ENCODE measurements at regions not wholly inside any gene's neighbourhood (a gene's known extent, or its start where the extent isn't known, plus 50 kb on each side); places are given as distances from the start of the nearest gene placed in this dataset.

DNA sequence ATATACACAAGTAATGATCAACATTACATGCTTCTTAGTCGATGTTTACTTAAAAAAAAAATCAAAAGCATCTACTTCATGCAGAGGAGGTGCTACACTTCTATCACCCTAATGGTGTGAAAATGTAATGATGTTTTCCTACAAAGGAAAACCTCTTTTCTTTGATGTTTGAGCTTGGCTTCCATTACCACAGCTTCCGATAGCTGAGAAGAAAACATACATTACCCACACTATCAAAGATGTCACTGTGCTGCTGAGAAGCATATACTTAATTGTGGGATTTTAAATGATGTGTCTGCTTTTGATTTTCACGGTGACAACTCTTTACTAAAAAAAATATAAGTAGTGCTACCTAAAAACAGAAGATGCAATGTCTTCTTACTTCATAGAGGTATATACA is 200.2 kb upstream of the PHF14 start:
- TF ChIP-seq CTCF (IDR thresholded peaks at IDR 0.05), result no peak
- TF ChIP-seq EP300 (IDR thresholded peaks at IDR 0.05), result no peak
- TF ChIP-seq POLR2A (IDR thresholded peaks at IDR 0.05), result no peak
